B cell (primary cell): ENCODE measurements at regions not wholly inside any gene's neighbourhood (a gene's known extent, or its start where the extent isn't known, plus 50 kb on each side); places are given as distances from the start of the nearest gene placed in this dataset.

ENCODE experiments used
- EZH2 ChIP-seq: IDR thresholded peaks from 2 replicates; pipeline ENCODE4 v1.6.1; 2012; ENCODE audit warnings: borderline replicate concordance, low read depth, mild to moderate bottlenecking, moderate library complexity, low read length; ENCODE audit not compliant: insufficient read depth, poor library complexity, severe bottlenecking
- TF ChIP-seq, protein P1 (sequence below): fragments of 200-600 bp; IDR thresholded peaks from one replicate; pipeline ENCODE4 v1.8.0; 2022; ENCODE audit warnings: antibody characterized with exemption, mild to moderate bottlenecking

DNA sequence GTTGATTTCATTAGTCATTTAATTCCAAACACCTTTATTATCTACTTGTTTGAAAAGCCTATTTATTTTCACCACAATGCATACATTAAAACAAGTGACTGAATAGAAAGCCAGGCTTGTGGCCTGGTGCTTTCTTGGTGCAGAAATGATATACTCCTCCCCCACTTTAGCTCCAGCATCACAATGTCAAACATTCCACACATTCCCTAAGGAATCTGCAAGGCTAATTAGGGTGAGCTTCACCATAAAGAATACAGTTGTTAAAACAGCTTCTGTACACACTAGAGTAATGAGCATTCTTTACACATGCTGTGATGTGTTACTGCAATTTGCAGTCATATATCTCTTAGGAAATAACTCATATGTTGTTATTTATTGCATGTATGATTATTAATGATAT lies 705.7 kb downstream of the CETN3 start:
- TF ChIP-seq, protein P1, sequence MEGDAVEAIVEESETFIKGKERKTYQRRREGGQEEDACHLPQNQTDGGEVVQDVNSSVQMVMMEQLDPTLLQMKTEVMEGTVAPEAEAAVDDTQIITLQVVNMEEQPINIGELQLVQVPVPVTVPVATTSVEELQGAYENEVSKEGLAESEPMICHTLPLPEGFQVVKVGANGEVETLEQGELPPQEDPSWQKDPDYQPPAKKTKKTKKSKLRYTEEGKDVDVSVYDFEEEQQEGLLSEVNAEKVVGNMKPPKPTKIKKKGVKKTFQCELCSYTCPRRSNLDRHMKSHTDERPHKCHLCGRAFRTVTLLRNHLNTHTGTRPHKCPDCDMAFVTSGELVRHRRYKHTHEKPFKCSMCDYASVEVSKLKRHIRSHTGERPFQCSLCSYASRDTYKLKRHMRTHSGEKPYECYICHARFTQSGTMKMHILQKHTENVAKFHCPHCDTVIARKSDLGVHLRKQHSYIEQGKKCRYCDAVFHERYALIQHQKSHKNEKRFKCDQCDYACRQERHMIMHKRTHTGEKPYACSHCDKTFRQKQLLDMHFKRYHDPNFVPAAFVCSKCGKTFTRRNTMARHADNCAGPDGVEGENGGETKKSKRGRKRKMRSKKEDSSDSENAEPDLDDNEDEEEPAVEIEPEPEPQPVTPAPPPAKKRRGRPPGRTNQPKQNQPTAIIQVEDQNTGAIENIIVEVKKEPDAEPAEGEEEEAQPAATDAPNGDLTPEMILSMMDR, result no peak
- TF ChIP-seq EZH2, result no peak
